GM12891 (cell line): ENCODE measurements at regions not wholly inside any gene's neighbourhood (a gene's known extent, or its start where the extent isn't known, plus 50 kb on each side); places are given as distances from the start of the nearest gene placed in this dataset.
"Not testable (repeated sequence)": the region's sequence is repeated elsewhere in the genome, so short reads cannot be mapped to it uniquely, and the experiment has no call there.

Experiments
- DNase-seq: peaks from one replicate; pipeline ENCODE4 v3.0.0; 2011; ENCODE audit warnings: low spot score; ENCODE audit not compliant: insufficient read length
- FAIRE-seq: peaks from 2 replicates; lab custom pipeline; 2011; peaks lifted over from hg19 to GRCh38; lab: Jason Lieb, UNC
- PAX5 ChIP-seq: IDR thresholded peaks from 2 replicates; pipeline ENCODE4 v1.6.1; 2011; ENCODE audit warnings: low read length, moderate library complexity, mild to moderate bottlenecking; ENCODE audit not compliant: insufficient read depth, severe bottlenecking
- POLR2A ChIP-seq: IDR thresholded peaks from 2 replicates; pipeline ENCODE4 v1.6.1; 2011; ENCODE audit warnings: low read depth, low read length, control low read depth
- POLR2AphosphoS5 ChIP-seq: IDR thresholded peaks from 2 replicates; pipeline ENCODE4 v1.6.1; 2011; ENCODE audit warnings: low read depth, low read length, control low read depth
- POU2F2 ChIP-seq: IDR thresholded peaks from 2 replicates; pipeline ENCODE4 v1.6.1; 2011; ENCODE audit warnings: low read depth, mild to moderate bottlenecking, control low read depth, low read length, moderate library complexity
- SPI1 ChIP-seq: IDR thresholded peaks from 2 replicates; pipeline ENCODE4 v1.6.1; 2011; ENCODE audit warnings: low read depth, low read length, control low read depth
- TAF1 ChIP-seq: IDR thresholded peaks from 2 replicates; pipeline ENCODE4 v1.6.1; 2011; ENCODE audit warnings: low read depth, low read length, control low read depth

DNA sequence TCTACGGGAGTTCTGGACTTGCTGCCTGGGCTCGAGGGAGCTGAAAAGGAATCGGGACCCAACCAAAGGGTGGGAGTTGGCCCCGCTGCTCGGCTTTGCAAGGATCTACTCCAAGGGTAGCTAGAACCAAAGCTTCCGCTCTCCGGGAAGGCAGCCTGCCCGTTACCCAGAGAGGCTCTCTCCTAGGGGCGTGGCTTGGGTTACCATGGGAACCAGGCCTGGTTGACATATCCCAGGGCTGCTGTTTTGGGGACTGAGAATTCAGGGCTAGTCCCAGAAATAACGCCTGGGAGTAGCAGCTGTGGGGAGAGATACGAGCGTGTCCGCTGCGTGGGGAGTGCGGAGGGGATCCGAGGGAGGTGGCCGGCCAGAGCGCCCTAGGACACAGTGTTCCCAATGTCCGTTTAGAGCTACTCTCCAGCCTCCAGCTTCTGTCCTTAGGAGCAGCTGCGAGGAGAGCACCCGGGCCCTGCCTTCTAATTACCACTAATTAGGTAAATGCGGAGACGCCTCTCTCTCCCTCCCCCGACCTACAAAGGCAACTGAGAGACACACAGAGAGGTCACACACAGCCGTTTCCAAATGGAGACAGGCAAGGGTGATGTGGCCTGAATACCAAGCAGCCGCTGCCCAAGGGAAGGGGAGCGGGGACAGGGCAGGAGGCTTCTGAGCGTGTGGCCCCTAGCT is 141.6 kb upstream of the CADM1 start:
- DNase-seq = no peak
- TF ChIP-seq SPI1 (no peak), POU2F2 (no peak), POLR2AphosphoS5 (no peak)
- no peak for FAIRE-seq

DNA sequence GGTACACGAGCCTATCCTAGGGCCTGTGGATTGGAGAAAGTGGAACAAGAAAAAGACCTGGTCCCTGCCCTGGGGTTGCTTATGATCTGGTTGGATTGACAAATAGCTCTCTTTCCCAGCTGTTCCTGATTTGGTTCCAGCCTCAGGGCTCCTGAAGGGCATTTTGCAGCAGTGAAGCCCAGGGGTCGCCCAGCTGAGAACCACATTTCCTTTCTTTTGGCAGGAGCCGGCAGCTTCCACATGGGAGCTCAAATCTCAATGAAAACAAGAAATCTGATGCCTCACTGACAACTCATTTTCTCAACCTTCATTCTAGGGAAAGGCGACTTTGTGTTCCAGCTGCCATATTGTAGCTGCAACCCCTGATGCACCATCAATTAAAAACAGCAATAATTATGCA is 140.6 kb upstream of the CADM1 start:
- no peak for DNase-seq
- TF ChIP-seq PAX5 (no peak), POLR2A (no peak), TAF1 (no peak), SPI1 (no peak), POU2F2 (no peak), POLR2AphosphoS5 (no peak)
- no peak for FAIRE-seq

GRCh38 chr11:115643549-115644270 is 139.5 kb upstream of the CADM1 start:
- FAIRE-seq = no peak
- DNase-seq = no peak
- TF ChIP-seq POLR2AphosphoS5 (no peak), SPI1 (no peak), PAX5 (no peak), POLR2A (no peak), TAF1 (no peak)

DNA sequence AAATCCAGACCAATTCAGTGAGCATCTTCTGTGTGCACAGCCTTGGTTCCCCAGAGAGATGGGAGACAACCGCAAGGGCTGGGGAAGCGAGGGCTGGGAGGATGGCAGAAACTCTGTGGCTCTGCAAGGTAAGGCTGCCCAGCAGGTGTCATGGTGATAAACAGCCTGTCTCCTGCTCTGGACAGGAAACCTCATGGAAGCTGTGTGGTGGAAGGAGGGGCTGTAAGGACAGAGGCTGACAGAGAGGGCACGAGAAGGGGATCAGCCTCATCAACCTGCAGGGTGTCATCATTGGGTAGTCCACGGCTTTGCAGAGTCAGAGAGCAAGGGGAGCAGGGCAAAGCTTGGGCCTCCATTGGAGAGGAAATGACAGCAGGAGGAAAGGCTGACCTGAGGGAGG is 138.4 kb upstream of the CADM1 start:
- TF ChIP-seq POU2F2 (no peak), PAX5 (no peak)
- DNase-seq = no peak
- no peak for FAIRE-seq

DNA sequence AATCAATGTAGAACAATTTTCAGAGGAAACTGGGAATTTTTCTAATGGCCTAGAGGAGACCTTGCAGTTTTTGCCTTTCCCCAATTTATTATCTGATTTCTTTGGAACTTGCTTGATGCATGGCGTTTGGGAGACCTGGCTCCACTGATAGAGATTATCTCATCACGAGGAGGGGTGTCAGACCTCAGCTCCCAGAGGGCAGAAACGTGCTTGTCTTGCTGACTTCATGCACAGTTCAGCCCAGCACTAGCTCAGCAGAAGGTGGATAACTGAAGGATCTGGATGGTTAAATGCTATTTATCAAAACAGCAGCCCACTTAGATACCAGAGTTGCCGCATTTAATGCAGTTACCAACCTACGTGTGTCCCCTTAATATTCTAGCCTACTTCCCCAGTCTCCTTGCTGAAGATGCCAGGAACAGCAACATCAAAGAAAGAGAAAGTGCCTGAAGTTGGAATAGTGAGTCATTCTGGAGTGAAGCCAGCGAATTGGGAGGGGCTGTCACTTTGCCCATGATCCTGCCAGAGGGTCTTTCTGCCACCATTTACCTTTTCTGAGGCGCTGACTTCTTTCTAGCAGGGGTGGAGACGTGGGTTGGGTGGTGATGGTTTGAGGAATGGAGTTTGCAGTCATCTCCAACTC is 133.5 kb upstream of the CADM1 start:
- FAIRE-seq (no peak), DNase-seq (no peak)
- TF ChIP-seq POLR2AphosphoS5 (no peak), TAF1 (no peak), PAX5 (no peak), POU2F2 (no peak), POLR2A (no peak), SPI1 (no peak)

DNA sequence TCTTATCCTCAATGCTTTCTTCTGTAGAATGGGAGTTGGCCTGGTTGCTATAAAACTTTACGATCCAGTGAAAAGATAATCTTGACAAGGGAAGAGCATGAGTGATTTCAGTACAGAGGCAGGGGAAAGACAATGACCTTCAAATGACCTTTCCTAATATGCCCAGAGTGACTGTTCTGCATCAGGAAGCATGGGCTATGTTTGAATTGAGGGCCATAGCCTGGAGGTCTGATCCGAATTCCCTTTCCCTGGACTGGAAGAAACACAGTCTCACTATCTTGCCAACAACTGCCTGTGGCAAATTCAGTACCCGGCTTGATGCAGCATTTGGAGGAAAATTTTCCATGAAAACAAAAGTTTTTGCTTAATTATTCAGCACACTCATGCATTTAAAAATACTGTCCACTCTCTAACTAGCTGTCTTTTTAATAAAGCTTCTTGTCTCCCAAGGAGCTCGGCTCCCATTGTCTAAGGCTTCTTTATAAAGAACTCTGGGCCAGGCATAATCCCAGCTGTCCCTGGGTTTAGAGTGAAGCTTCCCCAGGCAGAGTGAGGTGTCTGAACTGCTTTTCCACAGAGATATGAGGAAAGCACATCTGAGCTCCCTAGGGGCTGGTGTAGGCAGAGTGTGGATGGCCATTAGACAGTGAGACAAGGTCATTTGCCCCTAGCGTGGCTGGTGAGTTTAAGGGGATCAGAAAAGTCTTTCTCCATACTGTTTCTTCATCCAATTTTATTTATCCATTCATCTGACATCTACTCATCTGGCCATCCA is 132.7 kb upstream of the CADM1 start:
- no peak for TF ChIP-seq POLR2AphosphoS5
- DNase-seq (no peak), FAIRE-seq (no peak)

GRCh38 chr11:115633977-115634376 is 129.8 kb upstream of the CADM1 start:
- DNase-seq, FAIRE-seq: not testable (repeated sequence)

- TF ChIP-seq TAF1 (no peak), PAX5 (no peak), SPI1 (no peak), POLR2A (no peak), POLR2AphosphoS5 (no peak), POU2F2 (no peak)
- FAIRE-seq (no peak), DNase-seq (no peak)
Measured at GRCh38 chr11:115632061-115632460, 127.8 kb upstream of the CADM1 start.

- no peak for TF ChIP-seq PAX5
- DNase-seq (no peak), FAIRE-seq (no peak)
Measured at GRCh38 chr11:115631609-115632008, 127.4 kb upstream of the CADM1 start.

- TF ChIP-seq TAF1 = no peak
- no peak for TF ChIP-seq SPI1
- no peak for TF ChIP-seq PAX5
- no peak for TF ChIP-seq POU2F2
- no peak for TF ChIP-seq POLR2AphosphoS5
- TF ChIP-seq POLR2A = no peak
- no peak for DNase-seq
- FAIRE-seq = no peak
Measured at GRCh38 chr11:115630214-115630613, 126.0 kb upstream of the CADM1 start.
